SK-N-SH (cell line): ENCODE measurements at regions not wholly inside any gene's neighbourhood (a gene's known extent, or its start where the extent isn't known, plus 50 kb on each side); places are given as distances from the start of the nearest gene placed in this dataset.

Source experiments
- CTCF ChIA-PET: fragments of 300-600, 350-600 bp; formaldehyde crosslinking; extraction: SDS; loops from one replicate; lab custom pipeline; 2021; lab: Yijun Ruan, JAX
- POLR2A ChIA-PET: fragments of 350-600 bp; sonication (Branson Sonifier 250); formaldehyde crosslinking; extraction: SDS; loops from one replicate; lab custom pipeline; 2020; ENCODE audit warnings: antibody characterized with exemption, inconsistent platforms; lab: Yijun Ruan, JAX
- DNase-seq: peaks from one replicate; pipeline ENCODE4 v3.0.0; 2012
- H2AFZ ChIP-seq: fragments of 200-600 bp; sonication (generic); 2 replicates; pipeline ENCODE4 v1.8.1; 2016; ENCODE audit warnings: antibody characterized with exemption, mild to moderate bottlenecking, low read depth
- H3F3A ChIP-seq: fragments of 200-600 bp; sonication (generic); replicated peaks from 2 replicates; pipeline ENCODE3; 2016; ENCODE audit warnings: antibody characterized with exemption, mild to moderate bottlenecking; ENCODE audit not compliant: insufficient read depth
- H3K27ac ChIP-seq, 2 experiments: fragments of 200-500 bp in 1 of 2; fragments of 200-600 bp in 1 of 2; sonication (Bioruptor generic) in 1 of 2; sonication (generic), shearing (Covaris generic) in 1 of 2; 2 replicates each; pipeline versions ENCODE4 v1.5.1 to v1.6.1; 2014 to 2016; ENCODE audit warnings: low read depth in 2 of 2, inconsistent platforms in 1 of 2, low read length in 1 of 2, mild to moderate bottlenecking in 1 of 2, mixed read lengths in 1 of 2
- H3K27me3 ChIP-seq: fragments of 200-600 bp; sonication (generic), shearing (Covaris generic); 2 replicates; pipeline ENCODE4 v1.6.1; 2016; ENCODE audit warnings: mixed run types; ENCODE audit not compliant: insufficient read depth
- H3K36me3 ChIP-seq, 2 experiments: fragments of 200-500 bp in 1 of 2; fragments of 200-600 bp in 1 of 2; sonication (Bioruptor generic) in 1 of 2; sonication (generic) in 1 of 2; replicated peaks in 1 of 2; 2 replicates each; pipeline versions ENCODE3 to v1.5.1; 2014 to 2016; ENCODE audit warnings: low read length in 1 of 2, mild to moderate bottlenecking in 1 of 2; ENCODE audit not compliant: insufficient read depth in 2 of 2, control insufficient read depth in 1 of 2
- H3K4me1 ChIP-seq, 2 experiments: fragments of 200-500 bp in 1 of 2; fragments of 200-600 bp in 1 of 2; sonication (Bioruptor generic) in 1 of 2; sonication (generic), shearing (Covaris generic) in 1 of 2; 2 replicates each; pipeline versions ENCODE4 v1.5.1 to v1.6.1; 2014 to 2016; ENCODE audit warnings: low read depth in 1 of 2, low read length in 1 of 2, mixed run types in 1 of 2; ENCODE audit not compliant: insufficient read depth in 2 of 2, control insufficient read depth in 1 of 2
- H3K4me2 ChIP-seq: fragments of 200-600 bp; sonication (generic), shearing (Covaris generic); 2 replicates; pipeline ENCODE4 v1.6.1; 2017; ENCODE audit warnings: mixed run types
- H3K4me3 ChIP-seq, 2 experiments: fragments of 200-500 bp in 1 of 2; fragments of 200-600 bp in 1 of 2; sonication (Bioruptor generic) in 1 of 2; sonication (generic), shearing (Covaris generic) in 1 of 2; 2 replicates each; pipeline versions ENCODE4 v1.5.1 to v1.8.1; 2014 to 2016; ENCODE audit warnings: low read depth in 2 of 2, inconsistent platforms in 1 of 2, low read length in 1 of 2, mild to moderate bottlenecking in 1 of 2, mixed read lengths in 1 of 2, moderate library complexity in 1 of 2
- H3K79me2 ChIP-seq: fragments of 200-600 bp; sonication (generic); 2 replicates; pipeline ENCODE4 v1.8.1; 2017; ENCODE audit warnings: mild to moderate bottlenecking; ENCODE audit not compliant: insufficient read depth
- H3K9ac ChIP-seq: fragments of 200-600 bp; sonication (generic); 2 replicates; pipeline ENCODE4 v1.6.1; 2017; ENCODE audit warnings: mixed run types
- H3K9me2 ChIP-seq: fragments of 200-600 bp; sonication (generic); 2 replicates; pipeline ENCODE4 v1.6.1; 2017; ENCODE audit warnings: mixed run types
- H3K9me3 ChIP-seq: fragments of 200-600 bp; sonication (generic); 2 replicates; pipeline ENCODE4 v1.6.1; 2017; ENCODE audit warnings: mixed run types, mild to moderate bottlenecking, moderate library complexity
- H4K20me1 ChIP-seq: fragments of 200-600 bp; sonication (generic); 2 replicates; pipeline ENCODE4 v1.6.1; 2017; ENCODE audit warnings: mild to moderate bottlenecking, mixed run types; ENCODE audit not compliant: insufficient read depth
- EZH2phosphoT487 ChIP-seq: fragments of 200-600 bp; sonication (generic); IDR thresholded peaks from 2 replicates; pipeline ENCODE4 v1.6.1; 2017; ENCODE audit warnings: low read depth, mixed run types, mild to moderate bottlenecking, antibody characterized with exemption, moderate library complexity, borderline replicate concordance
- FOSL2 ChIP-seq: IDR thresholded peaks from 2 replicates; pipeline ENCODE4 v1.4.0; 2012; ENCODE audit warnings: low read depth, mild to moderate bottlenecking, moderate library complexity, borderline replicate concordance
- FOXM1 ChIP-seq: IDR thresholded peaks from 2 replicates; pipeline ENCODE4 v1.4.0; 2012; ENCODE audit warnings: low read depth, mild to moderate bottlenecking
- GABPA ChIP-seq: IDR thresholded peaks from 2 replicates; pipeline ENCODE4 v1.4.0; 2012; ENCODE audit warnings: low read depth, mild to moderate bottlenecking
- JUND ChIP-seq: IDR thresholded peaks from 2 replicates; pipeline ENCODE4 v1.4.0; 2012
- MXI1 ChIP-seq: IDR thresholded peaks from 2 replicates; pipeline ENCODE4 v1.6.1; 2012; ENCODE audit warnings: mild to moderate bottlenecking, low read depth, low read length, improper control_type of control experiment
- POLR2AphosphoS5 ChIP-seq: IDR thresholded peaks from 2 replicates; pipeline ENCODE4 v1.6.1; 2012; ENCODE audit warnings: low read depth, low read length
- RAD21 ChIP-seq: IDR thresholded peaks from 2 replicates; pipeline ENCODE4 v1.6.1; 2012; ENCODE audit warnings: mild to moderate bottlenecking, low read length
- RCOR1 ChIP-seq: fragments of 150-350 bp; IDR thresholded peaks from 2 replicates; pipeline ENCODE4 v1.6.1; 2017; ENCODE audit warnings: antibody characterized with exemption, low read length
- SIN3A ChIP-seq: IDR thresholded peaks from 2 replicates; pipeline ENCODE4 v1.6.1; 2012; ENCODE audit warnings: low read depth, mild to moderate bottlenecking, low read length, moderate library complexity, borderline replicate concordance
- TAF1 ChIP-seq: IDR thresholded peaks from 2 replicates; pipeline ENCODE4 v1.6.1; 2012; ENCODE audit warnings: low read depth, mild to moderate bottlenecking, low read length, moderate library complexity, borderline replicate concordance
- YY1 ChIP-seq: IDR thresholded peaks from 2 replicates; pipeline ENCODE4 v1.4.0; 2012; ENCODE audit warnings: low read depth, mild to moderate bottlenecking
- WGBS: methylation state at CpG from one replicate; pipeline ENCODE4 v1.1.6; 2017; ENCODE audit warnings: low lambda C conversion rate; 5-methylcytosine and 5-hydroxymethylcytosine counted together
- TF ChIP-seq, protein P1 (sequence below): IDR thresholded peaks from 2 replicates; pipeline ENCODE4 v1.4.0; 2012; ENCODE audit warnings: low read depth, borderline replicate concordance
- TF ChIP-seq, protein P2 (sequence below): fragments of 200-600 bp; sonication (generic); IDR thresholded peaks from 2 replicates; pipeline ENCODE4 v1.6.1; 2017; ENCODE audit warnings: antibody characterized with exemption, mild to moderate bottlenecking, moderate library complexity
- TF ChIP-seq, protein P3 (sequence below): IDR thresholded peaks from 2 replicates; pipeline ENCODE4 v1.6.1; 2012; ENCODE audit warnings: mild to moderate bottlenecking, low read depth, low read length, moderate library complexity
- TF ChIP-seq, protein P4 (sequence below): IDR thresholded peaks from 2 replicates; pipeline ENCODE4 v1.4.0; 2012; ENCODE audit warnings: low read depth

DNA sequence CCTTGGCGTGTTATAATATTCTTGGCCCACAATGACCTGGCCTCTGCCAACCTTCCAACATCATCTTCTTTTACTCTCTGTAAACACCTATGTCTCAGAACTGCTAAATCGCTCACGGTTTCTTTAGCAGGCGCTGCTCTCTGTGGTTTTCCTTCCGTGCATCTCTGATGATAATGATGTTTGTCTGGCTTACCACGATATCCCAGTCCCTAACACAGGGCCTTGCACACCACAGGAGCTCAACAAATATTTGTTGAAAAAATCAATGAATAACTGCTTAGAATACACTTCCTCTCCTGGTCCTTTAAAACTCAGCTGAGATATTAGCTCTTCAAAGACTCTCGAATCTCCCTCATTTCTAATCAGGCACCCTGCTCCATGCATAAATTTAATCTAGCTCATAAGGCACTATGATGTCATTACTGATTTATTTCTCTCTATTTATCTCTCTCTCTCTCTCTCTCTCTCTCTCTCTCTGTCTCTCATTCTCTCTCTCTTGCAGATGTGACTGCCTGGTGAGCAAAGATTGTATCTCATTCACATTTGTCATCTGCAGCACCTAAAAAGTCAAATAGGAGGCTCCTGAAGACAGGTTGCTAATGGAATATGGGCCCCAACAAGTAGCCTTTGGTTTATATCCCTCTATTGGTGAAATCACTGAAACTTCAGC is 206.4 kb downstream of the NHLRC3 start:
- Histone ChIP-seq H2AFZ (no peak overlapping the region), H3K9me3 (no peaks in the 10 kb centered on the region), H3F3A (no peaks in the 10 kb centered on the region), H3K27me3 (no peaks in the 10 kb centered on the region; the same call in 1 of the 2 replicates), H3K27ac (no peak overlapping the region), H3K9ac (no peak overlapping the region), H3K79me2 (no peaks in the 10 kb centered on the region), H3K36me3 (no peaks in the 10 kb centered on the region), H4K20me1 (no peaks in the 10 kb centered on the region), H3K4me3 (no peak overlapping the region), H3K9me2 (no peaks in the 10 kb centered on the region), H3K4me2 (no peak overlapping the region), H3K4me1 (no peaks in the 10 kb centered on the region)
- CTCF ChIA-PET = interaction anchor here (1.1 kb wide), 1 partner anchor 99 kb away, joined by 3 read pairs; no protein-coding TSS in a partner anchor
- WGBS = 59% methylated on average over 7 of the region's 7 CpGs
- no peak for DNase-seq
- TF ChIP-seq MXI1 = no peak
- TF ChIP-seq, protein P1, sequence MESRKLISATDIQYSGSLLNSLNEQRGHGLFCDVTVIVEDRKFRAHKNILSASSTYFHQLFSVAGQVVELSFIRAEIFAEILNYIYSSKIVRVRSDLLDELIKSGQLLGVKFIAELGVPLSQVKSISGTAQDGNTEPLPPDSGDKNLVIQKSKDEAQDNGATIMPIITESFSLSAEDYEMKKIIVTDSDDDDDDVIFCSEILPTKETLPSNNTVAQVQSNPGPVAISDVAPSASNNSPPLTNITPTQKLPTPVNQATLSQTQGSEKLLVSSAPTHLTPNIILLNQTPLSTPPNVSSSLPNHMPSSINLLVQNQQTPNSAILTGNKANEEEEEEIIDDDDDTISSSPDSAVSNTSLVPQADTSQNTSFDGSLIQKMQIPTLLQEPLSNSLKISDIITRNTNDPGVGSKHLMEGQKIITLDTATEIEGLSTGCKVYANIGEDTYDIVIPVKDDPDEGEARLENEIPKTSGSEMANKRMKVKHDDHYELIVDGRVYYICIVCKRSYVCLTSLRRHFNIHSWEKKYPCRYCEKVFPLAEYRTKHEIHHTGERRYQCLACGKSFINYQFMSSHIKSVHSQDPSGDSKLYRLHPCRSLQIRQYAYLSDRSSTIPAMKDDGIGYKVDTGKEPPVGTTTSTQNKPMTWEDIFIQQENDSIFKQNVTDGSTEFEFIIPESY = no peak
- no peak for TF ChIP-seq POLR2AphosphoS5
- TF ChIP-seq FOXM1 = no peak
- no peak for TF ChIP-seq TAF1
- TF ChIP-seq RCOR1 = no peak
- TF ChIP-seq GABPA = no peak
- TF ChIP-seq SIN3A = no peak
- TF ChIP-seq, protein P2, sequence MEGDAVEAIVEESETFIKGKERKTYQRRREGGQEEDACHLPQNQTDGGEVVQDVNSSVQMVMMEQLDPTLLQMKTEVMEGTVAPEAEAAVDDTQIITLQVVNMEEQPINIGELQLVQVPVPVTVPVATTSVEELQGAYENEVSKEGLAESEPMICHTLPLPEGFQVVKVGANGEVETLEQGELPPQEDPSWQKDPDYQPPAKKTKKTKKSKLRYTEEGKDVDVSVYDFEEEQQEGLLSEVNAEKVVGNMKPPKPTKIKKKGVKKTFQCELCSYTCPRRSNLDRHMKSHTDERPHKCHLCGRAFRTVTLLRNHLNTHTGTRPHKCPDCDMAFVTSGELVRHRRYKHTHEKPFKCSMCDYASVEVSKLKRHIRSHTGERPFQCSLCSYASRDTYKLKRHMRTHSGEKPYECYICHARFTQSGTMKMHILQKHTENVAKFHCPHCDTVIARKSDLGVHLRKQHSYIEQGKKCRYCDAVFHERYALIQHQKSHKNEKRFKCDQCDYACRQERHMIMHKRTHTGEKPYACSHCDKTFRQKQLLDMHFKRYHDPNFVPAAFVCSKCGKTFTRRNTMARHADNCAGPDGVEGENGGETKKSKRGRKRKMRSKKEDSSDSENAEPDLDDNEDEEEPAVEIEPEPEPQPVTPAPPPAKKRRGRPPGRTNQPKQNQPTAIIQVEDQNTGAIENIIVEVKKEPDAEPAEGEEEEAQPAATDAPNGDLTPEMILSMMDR = no peak
- no peak for TF ChIP-seq RAD21
- TF ChIP-seq, protein P3, sequence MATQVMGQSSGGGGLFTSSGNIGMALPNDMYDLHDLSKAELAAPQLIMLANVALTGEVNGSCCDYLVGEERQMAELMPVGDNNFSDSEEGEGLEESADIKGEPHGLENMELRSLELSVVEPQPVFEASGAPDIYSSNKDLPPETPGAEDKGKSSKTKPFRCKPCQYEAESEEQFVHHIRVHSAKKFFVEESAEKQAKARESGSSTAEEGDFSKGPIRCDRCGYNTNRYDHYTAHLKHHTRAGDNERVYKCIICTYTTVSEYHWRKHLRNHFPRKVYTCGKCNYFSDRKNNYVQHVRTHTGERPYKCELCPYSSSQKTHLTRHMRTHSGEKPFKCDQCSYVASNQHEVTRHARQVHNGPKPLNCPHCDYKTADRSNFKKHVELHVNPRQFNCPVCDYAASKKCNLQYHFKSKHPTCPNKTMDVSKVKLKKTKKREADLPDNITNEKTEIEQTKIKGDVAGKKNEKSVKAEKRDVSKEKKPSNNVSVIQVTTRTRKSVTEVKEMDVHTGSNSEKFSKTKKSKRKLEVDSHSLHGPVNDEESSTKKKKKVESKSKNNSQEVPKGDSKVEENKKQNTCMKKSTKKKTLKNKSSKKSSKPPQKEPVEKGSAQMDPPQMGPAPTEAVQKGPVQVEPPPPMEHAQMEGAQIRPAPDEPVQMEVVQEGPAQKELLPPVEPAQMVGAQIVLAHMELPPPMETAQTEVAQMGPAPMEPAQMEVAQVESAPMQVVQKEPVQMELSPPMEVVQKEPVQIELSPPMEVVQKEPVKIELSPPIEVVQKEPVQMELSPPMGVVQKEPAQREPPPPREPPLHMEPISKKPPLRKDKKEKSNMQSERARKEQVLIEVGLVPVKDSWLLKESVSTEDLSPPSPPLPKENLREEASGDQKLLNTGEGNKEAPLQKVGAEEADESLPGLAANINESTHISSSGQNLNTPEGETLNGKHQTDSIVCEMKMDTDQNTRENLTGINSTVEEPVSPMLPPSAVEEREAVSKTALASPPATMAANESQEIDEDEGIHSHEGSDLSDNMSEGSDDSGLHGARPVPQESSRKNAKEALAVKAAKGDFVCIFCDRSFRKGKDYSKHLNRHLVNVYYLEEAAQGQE = no peak
- TF ChIP-seq YY1 = no peak
- TF ChIP-seq, protein P4, sequence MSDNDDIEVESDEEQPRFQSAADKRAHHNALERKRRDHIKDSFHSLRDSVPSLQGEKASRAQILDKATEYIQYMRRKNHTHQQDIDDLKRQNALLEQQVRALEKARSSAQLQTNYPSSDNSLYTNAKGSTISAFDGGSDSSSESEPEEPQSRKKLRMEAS = no peak
- no peak for TF ChIP-seq JUND
- TF ChIP-seq EZH2phosphoT487 = no peak
- no peak for TF ChIP-seq FOSL2
- POLR2A ChIA-PET = no interaction called here
